GM18867 (cell line): ENCODE measurements at regions not wholly inside any gene's neighbourhood (a gene's known extent, or its start where the extent isn't known, plus 50 kb on each side); places are given as distances from the start of the nearest gene placed in this dataset.
A peak's percentile ranks its signal among the peaks of the same experiment; 100 is the strongest.
"Not testable (repeated sequence)": the region's sequence is repeated elsewhere in the genome, so short reads cannot be mapped to it uniquely, and the experiment has no call there.

Source experiments
- ATAC-seq: cut with Tn5 transposase; IDR thresholded peaks from one replicate; pipeline ENCODE4 v1.9.1; 2021; ENCODE audit warnings: mild to moderate bottlenecking, moderate library complexity; ENCODE audit not compliant: unreplicated experiment

DNA sequence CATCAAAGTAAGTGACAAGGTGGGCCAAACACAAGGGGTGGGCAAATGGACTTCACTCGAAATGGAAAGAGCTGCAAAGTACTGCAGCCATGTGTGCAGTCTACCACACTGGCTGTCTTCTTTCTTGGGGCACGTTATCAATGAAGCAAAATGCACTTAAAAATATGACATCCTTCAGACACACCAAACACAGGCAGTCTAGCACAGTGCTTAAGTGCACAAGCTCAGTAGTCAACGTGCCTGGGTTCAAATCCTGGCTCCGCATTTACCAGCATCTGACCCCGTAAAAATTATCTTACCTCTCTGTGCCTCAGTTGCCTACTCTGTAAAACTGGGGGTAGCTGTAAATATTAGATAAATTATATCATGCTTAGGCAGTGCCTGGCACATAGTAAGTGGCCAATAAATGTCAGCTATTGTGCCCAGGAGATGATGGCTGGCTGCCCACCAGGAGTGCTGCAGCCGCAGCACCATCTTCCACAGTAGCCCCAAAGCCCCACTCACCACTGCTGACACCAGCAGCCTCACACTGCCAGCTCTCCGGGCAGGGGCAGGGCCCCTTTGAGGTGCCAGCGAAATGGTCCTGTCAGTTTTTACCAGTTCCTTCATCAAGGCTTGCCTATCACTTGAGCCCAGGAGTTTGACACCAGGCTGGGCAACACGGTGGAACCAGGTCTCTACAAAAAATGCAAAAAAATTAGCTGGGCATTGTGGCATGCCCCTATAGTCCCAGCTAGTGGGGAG is 121.8 kb upstream of the SLC1A4 start:
- ATAC-seq = no peak

- ATAC-seq = no peak
Measured at GRCh38 chr2:64869126-64869525, 120.1 kb upstream of the SLC1A4 start.

DNA sequence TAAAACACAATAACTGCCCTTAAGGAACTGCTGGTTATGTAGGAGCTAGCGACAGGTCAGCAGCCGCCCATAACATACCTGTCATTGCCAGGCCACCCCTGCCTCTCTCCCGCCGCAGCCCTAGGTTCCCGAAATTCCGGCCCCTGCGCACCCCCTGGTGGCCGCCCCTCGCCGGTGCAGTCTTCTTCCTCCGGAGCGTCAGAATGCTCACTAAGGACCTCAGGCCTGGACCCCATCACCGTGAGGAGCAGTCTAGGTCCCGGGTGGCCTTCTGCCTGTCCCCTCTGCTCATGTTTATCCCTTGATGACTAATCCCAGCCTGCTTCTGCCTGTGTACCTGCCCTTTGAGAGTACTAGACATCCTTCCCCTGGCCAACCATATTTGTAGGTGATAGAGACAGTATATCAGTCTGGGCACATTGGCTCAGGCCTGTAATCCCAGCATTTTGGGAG is 115.7 kb upstream of the SLC1A4 start:
- peak; percentile 79 for ATAC-seq

- ATAC-seq = no peak
Measured at GRCh38 chr2:64874593-64874992, 114.6 kb upstream of the SLC1A4 start.

- no peak for ATAC-seq
Measured at GRCh38 chr2:64875368-64875767, 113.8 kb upstream of the SLC1A4 start.

DNA sequence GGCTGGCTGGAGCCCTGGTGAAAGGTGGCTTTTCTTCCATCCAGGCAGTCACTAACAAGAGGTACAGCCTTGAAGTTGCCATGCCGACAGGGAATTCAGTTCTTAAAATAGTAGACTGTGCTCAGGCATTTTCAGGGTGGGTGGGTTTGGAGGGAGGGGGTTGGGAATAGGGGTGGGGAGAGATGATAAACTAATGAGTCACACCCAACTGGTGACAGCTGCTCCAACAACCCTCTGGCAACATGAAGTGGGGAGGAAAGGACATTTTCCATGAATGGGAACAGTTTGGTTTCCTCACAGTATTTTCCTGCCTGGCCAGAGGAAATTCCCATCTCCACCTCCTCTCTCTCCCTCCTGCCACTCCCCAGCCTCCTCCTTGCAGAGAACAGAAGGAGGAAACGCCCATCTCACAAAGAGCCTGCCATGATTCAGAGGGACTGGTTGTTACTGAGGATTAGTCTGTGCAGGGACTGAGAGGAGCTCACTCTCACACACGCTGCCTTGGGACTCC is 113.0 kb upstream of the SLC1A4 start:
- no peak for ATAC-seq

GRCh38 chr2:64879745-64880144 is 109.5 kb upstream of the SLC1A4 start:
- ATAC-seq = no peak

DNA sequence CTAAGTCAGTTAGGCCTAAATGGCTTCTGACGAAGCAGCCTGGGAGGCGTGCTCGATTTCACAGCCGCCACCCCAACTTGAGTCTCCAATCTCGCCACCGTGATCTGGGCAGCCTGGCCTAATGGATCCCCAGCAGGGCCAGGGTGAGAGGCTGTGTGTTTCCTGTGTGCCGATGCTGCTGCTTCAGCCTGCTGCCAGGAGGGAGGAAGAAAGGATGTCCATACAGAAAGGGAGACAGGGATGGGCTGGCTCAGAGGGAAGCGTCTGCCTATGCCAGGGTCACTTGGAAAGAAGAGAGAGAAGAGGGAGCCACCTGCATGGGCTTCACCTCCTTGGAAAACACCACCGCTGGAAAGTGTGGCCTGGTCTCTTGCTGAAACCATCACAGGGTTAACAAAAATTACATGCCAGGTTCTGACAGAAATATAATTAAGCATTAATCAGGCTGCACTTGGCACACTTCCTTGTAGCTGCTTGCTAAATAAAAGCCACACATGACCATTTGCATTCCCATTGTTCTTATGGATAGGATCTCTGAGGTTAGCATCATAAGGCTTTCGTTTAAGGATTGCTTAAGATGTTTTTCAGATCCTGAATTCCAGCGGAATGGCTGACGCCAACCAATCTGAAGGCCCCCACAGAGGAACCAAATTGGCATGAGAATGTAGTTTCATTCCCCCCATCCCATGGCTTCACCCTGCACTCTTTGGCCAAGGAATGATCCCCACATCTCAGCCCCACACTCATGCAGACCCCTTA is 108.8 kb upstream of the SLC1A4 start:
- no peak for ATAC-seq

DNA sequence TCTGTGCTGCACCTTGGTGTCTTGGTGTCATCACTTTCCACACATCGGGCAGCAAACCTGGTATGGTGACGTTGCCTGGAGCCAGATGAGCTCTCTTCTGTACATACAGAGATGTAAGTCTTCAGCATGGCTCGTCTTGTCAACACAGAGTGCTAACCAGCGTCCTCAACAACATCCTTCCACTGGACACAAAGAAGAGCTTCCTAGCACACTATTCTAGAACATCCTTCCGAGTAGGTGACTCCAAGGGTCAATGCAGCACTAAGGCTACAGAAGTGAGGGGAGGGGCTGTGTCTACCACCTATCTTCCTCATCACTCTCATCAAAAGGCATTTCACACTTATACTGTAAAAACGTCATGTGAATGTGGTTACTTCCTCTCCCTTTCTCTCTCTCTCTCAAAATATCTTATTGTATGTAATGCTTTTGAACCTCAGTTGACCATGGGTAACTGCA is 108.1 kb upstream of the SLC1A4 start:
- no peak for ATAC-seq

DNA sequence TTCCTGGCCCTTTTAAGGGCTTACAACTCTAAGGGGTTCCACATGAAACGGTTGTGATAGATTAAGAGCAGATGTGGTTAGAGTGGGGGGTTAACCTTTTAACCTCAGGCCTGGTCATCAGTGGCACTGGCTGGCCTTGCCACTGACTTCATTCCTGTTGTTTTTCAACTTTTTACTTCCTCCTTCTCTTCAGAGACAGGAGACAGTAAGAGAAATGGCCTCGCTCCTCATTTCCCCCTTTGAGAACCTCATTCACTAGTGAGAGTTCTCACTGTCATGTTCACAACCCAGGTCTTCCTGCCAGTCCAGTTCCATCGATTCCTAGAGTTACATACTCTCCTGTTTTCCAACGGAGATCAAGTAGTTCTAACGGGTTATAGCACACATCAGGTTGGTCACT is 101.6 kb upstream of the SLC1A4 start:
- ATAC-seq = no peak

GRCh38 chr2:64888591-64889309 is 100.4 kb upstream of the SLC1A4 start:
- no peak for ATAC-seq

GRCh38 chr2:64889803-64890202 is 99.4 kb upstream of the SLC1A4 start:
- ATAC-seq = no peak

DNA sequence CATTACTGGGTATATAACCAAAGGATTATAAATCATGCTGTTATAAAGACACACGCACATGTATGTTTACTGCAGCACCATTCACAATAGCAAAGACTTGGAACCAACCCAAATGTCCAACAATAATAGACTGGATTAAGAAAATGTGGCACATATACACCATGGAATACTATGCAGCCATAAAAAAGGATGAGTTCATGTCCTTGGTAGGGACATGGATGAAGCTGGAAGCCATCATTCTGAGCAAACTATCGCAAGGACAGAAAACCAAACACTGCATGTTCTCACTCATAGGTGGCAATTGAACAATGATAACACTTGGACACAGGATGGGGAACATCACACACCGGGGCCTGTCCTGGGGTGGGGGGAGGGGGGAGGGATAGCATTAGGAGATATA is 92.6 kb upstream of the SLC1A4 start:
- not testable (repeated sequence) for ATAC-seq

DNA sequence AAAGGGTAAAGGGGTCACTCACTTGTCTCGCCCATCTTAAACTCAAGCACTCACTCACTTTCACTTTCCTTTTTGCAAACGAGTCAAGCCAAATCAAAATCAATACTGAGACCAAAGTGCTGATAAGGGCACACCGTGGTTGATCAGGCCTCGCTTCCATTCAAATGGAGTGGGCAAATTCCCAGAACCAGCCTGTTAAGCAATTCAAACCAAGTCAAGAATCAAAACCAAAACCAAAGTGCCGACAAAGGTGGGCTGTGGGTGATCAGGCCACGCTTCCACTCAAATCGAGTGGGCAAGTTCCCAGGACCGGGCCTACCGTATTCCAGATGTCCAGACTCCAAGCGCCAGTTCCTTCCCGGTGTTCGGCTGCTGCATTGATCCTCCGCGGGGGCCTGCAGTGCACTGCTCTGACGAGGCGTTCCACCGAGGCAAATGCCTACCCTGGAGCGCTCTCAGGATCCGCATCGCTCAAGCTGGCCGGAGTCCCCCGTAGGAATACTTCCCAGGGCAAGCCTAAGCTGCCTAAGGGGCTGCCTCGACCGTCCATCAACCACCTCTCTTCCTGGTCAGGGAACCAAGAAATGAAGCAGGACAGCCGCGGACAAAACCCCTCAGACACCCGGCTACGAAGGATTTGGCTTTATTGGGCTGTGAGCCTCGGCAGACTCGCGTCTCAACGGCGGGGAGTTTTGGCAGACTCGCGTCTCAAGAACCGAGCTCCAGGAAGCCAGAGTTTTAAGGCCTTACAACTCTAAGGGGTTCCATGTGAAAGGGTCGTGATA is 89.9 kb upstream of the SLC1A4 start:
- no peak for ATAC-seq

- ATAC-seq = not testable (repeated sequence)
Measured at GRCh38 chr2:64899876-64900275, 89.3 kb upstream of the SLC1A4 start.

- no peak for ATAC-seq
Measured at GRCh38 chr2:64904413-64905329, 84.5 kb upstream of the SLC1A4 start.

DNA sequence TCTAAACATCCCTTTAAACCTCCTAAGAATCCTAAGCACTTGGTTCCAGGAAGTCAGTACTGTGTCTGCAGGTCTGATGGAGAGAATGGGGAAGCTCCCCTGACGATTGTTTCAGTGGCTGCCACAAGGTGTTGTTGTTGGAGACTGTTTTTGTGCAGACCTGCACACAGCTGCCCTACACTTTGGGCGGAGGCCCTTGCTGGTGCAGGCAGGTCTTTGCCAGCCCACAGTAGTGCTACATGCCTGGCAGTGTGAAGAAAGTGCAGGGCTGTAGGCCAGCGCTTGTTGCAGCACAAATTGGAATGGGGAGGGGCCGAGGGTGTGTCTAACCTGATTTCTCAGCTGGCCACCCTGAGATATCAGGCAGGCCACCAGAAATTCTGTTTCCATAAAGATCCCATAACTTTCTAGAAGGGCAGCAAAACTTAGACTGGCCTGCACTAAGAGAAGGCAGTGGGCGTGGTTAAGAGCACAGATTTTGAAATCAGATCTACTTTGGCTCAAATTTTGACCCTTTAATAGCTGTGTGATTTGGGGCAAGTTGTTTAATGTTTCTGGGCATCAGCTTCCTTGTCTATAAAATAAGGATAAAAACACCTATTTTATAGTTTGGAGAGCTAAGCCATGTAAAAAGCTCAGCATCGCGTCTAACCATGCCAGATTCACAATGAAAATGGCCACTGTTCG is 83.7 kb upstream of the SLC1A4 start:
- ATAC-seq = no peak

DNA sequence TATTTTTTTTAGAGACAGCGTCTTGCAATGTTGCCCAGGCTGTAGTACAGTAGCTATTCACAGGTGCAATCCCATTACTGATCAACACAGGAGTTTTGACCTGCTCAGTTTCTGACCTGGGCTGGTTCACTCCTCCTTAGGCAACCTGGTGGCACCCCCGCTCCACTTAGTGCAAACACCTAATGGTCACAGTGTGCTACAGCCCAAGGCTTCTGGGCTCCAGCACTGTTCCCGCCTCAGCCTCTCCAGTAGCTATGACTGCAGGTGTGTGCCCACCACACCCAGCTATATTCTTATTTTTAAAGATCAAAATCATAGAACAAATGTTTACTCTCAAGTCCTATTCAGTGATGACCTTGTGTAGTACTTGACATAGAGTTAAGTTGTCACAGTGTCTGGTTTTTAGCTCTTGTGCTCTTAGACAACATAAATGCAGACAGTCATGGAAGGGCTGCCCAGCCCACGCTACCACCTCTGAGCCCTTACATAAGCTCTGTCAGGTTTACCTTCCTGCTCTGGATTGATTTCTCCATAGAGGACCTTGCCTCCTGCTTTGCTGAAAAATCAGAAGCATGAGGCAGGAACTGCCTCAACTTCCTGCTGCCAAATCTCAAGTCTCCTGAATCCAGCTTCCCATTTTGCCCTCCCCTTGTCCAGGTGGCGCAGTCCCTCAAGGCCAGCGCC is 82.2 kb upstream of the SLC1A4 start:
- ATAC-seq = no peak
